GOT3 (cell line): ENCODE measurements at regions not wholly inside any gene's neighbourhood (a gene's known extent, or its start where the extent isn't known, plus 50 kb on each side); places are given as distances from the start of the nearest gene placed in this dataset.

Experiments used
- DNase-seq: peaks from one replicate; lab custom pipeline; 2025; ENCODE audit warnings: mixed read lengths; lab: John Stamatoyannopoulos, UW

- DNase-seq, result no peak
Observed at GRCh38 chr7:116310141-116310540, 99.8 kb downstream of the TES start.

GRCh38 chr7:116311259-116311658, 100.9 kb downstream of the TES start:
- no peak for DNase-seq

DNA sequence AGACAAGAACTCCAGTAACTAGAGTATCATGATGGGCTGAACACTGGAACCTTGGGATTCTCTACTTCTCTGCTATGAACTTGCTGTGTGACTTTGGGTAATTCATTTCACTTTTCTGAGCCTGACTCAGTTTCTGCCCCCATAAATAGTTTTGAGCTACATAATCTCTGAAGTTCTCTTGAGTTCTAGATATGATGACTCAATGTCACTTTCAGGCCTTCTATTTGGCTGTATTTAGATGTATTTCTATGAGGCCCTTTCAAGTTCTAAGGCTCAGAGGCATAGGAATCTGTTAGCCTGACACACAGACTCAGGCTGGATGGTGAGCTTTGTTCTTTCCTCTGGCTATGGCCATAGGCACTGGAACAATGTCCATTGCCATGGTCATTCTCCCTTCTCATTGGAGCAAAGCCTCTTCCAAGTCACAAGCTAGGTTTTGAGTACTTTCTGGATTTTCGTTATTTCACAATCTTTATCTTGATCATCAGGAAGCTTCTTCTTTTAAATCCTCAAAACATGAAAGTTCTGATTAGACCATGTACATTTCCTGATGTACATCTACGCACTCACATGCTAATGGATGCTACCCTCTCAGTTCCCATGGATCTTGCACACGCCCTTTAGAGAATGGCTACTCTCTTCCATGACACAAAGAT, 101.6 kb downstream of the TES start:
- DNase-seq, result no peak

DNA sequence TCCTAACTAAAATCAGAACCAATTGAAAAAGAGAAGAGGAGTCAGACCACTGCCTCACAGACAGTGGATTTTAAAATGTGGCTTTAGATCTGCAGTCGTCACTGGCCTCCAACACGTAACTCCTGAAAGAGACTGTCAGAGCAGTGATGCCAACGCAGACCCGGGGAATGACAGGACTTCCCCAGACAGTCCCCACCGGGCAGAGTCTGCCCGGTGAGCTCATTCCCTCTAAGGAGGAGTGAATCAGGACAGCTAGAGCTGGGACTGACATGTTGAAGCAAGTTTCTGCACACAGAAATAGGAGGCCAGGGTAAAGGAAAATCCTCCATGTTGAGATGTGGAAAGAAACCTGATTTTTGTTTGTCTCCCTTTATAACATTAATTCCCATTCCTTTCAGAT, 105.0 kb downstream of the TES start:
- DNase-seq, result peak; percentile 6

GRCh38 chr7:116315803-116316202, 105.5 kb downstream of the TES start:
- no peak for DNase-seq

- DNase-seq, result peak; percentile 30
Observed at GRCh38 chr7:116316838-116317628, 106.7 kb downstream of the TES start.

DNA sequence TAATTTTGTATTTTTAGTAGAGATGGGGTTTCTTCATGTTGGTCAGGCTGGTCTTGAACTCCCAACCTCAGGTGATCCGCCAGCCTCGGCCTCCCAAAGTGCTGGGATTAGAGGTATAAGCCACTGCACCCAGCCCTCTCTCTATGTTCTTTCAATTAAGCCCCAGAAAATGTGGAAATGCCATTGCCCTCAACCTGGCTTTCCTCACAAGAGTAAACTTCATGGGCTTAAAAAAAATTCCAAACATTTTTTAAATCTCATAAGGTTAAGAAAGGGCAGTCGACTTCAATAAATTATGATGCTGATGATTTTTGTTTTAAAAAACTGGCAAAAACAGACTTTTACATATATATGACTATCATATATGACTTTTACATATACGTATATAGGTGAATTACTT, 107.6 kb downstream of the TES start:
- no peak for DNase-seq

- DNase-seq, result no peak
Observed at GRCh38 chr7:116322541-116322940, 112.2 kb downstream of the TES start.

GRCh38 chr7:116324582-116324981, 114.2 kb downstream of the TES start:
- no peak for DNase-seq

GRCh38 chr7:116325517-116325916, 115.2 kb downstream of the TES start:
- no peak for DNase-seq

- DNase-seq, result no peak
Observed at GRCh38 chr7:116327135-116327534, 116.8 kb downstream of the TES start.

- DNase-seq, result no peak
Observed at GRCh38 chr7:116327752-116328151, 117.4 kb downstream of the TES start.

DNA sequence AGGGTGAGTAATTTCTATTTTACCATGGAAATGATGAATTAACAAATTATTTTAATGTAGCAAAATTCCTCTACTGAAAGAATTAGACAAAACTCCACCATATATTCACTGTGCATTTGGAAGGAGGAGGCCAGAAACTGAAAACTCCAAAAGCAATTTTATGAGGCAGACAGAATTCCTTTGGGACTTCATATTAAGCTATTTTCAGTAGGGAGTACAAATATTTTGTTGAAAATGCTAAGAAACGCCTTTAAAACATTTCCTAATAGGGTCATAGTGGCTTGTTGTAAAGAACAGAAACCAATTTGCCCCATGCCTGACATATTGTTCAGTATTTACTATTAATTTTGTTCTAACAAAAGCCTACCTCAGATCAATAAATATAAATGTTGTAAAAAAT, 117.8 kb downstream of the TES start:
- DNase-seq, result no peak

DNA sequence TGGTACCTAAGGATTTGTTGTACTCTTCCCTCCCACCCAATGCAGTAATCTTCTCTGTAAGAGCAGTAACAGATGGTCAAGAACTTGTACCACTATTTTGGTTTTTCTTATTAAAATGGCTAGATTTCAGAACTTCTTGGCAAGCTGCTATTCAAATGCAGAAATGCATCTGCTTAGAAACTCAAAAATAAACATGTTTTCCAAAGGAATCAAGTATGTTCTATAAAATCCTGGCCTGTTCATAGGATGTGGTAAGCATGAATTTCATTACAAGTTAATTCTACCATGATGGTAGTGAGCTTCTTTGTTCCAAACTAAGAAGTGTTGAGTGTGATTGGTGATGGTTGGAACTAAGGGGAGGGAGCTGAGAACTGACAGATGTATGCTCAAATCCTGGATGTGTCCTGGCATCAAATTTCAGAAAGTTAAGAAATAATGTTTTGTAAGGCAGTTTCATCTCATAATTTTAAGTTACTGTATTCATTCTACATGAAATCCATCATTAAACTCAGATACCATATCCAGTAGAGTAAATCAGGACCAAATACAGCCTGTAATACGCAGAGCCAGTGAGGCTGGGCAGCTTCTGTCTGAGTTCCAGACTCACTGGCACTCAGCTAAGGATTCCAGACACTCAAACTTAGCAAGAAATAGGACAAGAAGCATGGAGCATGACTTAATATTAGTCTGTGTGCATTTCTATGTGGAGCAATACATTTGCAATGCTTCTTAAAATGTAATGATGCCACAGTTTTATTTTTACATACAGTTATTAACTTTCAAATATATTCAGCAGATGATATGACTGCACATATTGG, 119.6 kb downstream of the TES start:
- DNase-seq, result no peak

GRCh38 chr7:116331020-116331419, 120.7 kb downstream of the TES start:
- no peak for DNase-seq

- no peak for DNase-seq
Observed at GRCh38 chr7:116332766-116333165, 122.4 kb downstream of the TES start.

DNA sequence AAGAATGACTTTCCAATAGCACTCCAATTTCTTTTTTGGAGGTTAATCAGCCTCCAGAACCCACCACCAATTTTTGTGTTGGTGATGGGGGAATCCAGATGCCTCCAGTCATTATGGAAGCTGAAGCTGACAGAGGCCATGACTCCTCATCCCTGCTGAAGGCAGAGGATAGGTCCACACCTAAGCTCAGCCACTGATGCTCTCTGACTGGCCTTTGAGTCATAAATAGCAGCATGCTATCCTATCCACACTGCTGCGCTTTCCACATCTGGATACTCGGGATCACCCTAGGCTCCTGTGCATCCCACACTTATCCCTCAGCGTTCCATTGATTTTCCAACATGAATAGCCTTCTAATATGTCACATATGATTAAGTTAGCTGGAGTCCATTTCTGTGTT, 124.2 kb downstream of the TES start:
- no peak for DNase-seq

DNA sequence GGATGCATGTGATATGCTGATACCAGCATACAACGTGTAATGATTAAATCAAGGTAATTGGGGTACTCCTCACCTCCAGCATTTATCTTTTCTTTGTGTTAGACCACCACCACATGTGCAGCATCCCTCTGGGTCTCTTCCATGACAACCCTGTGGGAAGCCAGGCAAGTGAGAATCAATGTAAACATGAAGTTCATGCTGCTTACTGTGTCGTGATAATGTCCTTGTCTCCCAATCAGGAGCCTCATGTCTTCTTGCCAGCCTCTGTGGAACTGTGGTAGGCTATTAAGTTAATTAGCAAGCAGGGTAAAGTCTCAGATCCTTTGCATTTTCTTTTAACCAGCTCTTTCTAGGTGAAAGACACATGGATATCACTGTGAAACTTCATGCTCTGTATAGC, 126.7 kb downstream of the TES start:
- no peak for DNase-seq

DNA sequence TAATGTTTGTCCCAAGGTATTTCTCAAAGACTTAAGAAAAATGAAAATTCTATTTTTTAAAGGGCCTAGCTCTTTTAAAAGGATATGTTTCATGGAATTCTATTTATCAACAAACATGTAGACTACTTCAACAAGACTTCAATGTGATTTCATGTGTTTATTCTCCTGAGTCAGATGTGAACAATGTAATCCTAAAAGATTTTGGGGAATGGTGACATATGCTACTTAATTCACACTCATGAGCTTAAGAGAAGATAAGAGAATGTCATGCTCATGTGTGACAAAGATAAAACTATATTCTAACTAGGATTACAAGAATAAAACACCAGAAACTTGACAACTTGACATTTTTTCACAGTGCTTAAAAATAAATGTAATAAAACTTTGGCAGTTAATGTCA, 127.5 kb downstream of the TES start:
- DNase-seq, result no peak

GRCh38 chr7:116339564-116339963, 129.2 kb downstream of the TES start:
- DNase-seq, result no peak

DNA sequence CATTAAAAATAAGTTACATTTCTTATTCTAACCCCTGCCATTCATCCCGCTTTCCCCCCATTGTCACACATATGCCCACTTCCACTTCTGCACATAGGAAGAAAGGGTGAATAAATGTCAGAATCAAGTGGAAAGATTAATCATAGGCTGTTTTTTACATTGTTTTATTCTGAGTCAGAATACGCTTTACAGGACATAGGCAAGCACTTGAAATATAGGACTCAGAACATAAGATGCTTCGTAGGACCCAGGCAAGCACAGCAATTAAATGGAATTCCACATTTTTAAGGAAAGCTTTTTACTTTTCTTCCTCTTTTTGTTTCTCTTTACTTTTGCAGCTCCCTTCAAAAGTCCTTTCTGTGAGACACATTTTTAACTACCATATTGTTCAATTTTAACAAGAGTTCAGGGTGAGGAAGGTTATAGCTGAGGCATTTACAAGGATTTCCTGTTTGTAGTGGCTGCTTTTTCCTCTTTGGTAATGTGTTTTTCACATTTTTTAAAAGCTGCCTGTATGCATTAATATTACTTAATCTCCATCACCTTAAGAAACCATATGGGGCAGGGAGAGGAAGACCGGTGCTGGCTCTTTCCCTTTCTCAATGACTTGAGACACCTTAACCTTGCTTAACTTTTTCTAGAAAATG, 130.0 kb downstream of the TES start:
- no peak for DNase-seq
